NCI-H2196 (cell line): ENCODE measurements at regions not wholly inside any gene's neighbourhood (a gene's known extent, or its start where the extent isn't known, plus 50 kb on each side); places are given as distances from the start of the nearest gene placed in this dataset.
"Not testable (repeated sequence)": the region's sequence is repeated elsewhere in the genome, so short reads cannot be mapped to it uniquely, and the experiment has no call there.

Experiments
- DNase-seq: peaks from one replicate; lab custom pipeline; 2025; ENCODE audit not compliant: unreplicated experiment; lab: John Stamatoyannopoulos, UW

DNA sequence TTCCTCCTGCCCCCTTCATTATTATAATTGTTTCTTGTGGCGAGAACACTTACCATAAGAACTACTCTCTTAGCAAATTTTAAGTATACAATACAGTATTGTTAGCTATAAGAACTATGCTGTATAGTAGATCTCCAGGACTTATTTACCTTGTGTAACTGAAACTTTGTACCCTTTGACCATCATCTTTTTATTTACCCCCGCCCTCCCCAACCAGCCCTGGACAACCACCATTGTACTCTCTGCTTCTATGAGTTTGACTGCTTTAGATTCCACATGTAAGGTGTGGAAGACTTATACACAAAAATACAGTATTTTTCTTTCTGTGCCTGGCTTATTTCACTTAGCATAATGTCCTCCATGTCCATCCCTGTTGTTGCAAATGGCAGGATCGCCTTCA lies 161.1 kb downstream of the PHF8 start:
- DNase-seq = no peak

GRCh38 chrX:53882331-53882730 lies 161.9 kb downstream of the PHF8 start:
- no peak for DNase-seq

- DNase-seq = not testable (repeated sequence)
These were observed 163.5 kb downstream of the PHF8 start for GRCh38 chrX:53880786-53881185.

DNA sequence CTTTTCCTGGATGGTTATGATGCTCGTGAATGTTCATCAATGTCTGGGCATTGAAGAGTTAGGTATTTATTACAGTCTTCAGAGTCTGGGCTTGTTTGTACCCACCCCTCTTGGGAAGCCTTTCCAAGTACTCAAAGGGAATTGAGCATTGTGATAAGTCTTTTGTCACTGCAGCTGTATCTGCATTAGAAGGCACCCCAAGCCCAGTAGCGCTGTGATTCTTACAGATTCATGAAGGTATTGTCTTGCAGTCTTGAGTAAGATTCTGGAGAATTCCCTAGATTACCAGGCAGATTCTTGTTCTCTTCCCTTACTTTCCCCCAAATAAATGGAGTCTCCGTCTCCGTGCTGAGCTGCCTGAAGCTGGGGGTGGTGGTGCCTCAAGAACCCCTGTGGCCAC lies 173.4 kb upstream of the HUWE1 start:
- no peak for DNase-seq

- peak; percentile 30 for DNase-seq
These were observed 145.4 kb upstream of the HUWE1 start for GRCh38 chrX:53831662-53832635.

DNA sequence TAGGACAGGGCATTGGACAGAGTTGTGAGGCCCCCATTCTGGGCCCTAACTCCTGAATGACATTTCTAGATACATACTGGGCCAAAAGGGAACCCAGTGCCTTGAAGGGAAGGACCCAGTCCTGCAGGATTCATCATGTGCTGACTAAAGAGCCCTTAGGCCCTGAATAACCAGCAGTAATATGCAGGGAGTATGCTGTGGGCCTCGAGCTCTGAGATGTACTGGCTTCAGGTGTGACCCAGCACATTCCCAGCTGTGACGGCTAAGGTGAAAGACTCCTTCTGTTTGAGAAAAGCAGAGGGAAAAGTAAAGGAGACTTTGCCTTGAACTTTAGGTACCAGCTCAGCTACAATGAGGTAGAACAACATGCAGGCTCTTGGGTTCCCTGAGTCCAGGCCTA lies 138.2 kb upstream of the HUWE1 start:
- no peak for DNase-seq

DNA sequence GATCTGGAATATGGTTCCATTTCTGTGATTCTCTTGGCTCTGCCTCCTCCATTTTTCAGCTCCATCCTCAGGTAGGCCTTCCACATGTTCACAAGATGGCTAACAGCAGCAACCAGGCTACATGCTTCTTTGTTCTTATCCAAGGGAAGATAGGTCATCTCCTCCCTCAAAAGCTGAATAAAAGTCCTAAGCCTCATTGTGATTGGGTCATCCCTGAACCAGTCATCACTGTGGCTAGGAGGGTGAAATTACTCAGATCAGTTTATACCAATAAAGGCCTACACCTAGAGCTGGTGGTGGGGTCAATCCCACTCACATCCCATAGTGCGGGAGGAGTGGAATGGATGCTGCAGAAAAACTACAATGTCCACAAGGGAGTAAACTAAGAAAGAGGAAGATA lies 131.6 kb upstream of the HUWE1 start:
- DNase-seq = not testable (repeated sequence)

DNA sequence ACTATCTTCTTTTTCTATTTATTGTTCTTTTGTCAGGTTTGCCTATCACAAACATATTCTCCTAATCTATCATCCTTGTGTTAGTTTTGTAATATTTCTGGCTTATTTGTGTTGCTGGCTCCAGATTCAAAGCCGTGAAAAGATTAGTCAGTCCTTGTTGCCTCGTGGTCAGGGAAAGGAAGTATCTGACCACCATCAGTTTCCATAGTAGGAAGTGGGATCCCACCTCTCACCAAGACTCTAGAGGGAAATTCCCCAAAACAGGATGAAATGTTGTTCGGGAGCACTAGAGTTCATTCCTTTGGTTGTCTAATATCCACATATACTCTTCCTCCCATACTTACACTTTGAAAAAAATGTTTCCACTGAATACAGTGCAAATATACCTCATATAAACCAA lies 131.0 kb upstream of the HUWE1 start:
- DNase-seq = no peak

DNA sequence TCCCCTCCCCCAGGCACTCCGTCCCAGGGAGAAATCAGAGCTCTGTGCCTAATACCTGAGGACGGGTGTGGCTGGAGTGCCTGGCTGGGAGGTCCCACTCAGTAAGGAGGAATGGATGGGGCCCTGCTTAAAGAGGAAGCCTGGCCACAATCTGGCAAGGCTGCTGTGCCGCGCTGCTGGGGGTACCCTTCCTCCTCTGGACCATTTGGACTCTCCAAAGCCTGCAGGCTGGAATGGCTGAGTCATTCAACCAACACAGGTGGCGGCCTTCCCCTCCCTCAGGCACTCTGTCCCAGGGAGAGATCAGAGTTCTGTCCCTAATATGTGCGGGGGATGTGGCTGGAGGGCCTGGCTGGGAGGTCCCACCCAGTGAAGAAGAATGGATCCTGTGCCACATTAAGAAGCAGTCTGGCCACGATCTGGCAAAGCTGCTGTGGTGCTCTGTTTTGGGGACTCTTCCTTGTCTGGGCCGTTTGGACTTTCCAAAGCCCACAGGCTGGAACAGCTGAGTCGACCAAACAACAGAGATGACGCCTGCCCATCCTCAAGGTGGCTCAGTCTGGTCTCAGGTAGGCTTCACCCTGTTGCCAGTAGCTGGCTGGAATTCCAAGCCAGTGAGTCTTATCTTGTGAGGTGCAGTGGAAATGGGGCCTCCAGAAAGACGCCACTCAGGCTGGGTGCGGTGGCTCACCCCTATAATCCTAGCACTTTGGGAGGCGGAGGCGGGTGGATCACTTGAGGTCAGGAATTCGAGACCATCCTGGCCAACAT lies 127.3 kb upstream of the HUWE1 start:
- DNase-seq = no peak

GRCh38 chrX:53798281-53798680 lies 111.8 kb upstream of the HUWE1 start:
- DNase-seq = no peak

DNA sequence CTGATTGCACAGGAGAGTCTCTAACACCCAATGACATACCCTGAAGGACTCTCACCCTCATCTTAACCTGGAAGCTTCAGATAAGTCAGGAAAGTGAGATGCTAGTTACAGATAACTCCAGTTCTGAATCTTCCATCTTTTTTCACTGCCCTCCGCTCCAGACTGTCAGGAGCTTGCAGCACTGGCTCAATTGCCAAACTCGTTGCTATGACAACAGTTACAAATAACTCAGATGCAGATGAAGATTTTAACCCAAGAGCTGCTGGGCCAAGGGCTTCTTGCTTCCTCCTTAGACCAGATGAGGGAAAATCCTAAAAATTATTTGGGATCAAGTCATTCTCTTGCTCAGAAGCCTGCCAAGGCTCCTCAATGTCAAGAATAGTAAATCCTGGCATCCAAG lies 109.1 kb upstream of the HUWE1 start:
- no peak for DNase-seq

DNA sequence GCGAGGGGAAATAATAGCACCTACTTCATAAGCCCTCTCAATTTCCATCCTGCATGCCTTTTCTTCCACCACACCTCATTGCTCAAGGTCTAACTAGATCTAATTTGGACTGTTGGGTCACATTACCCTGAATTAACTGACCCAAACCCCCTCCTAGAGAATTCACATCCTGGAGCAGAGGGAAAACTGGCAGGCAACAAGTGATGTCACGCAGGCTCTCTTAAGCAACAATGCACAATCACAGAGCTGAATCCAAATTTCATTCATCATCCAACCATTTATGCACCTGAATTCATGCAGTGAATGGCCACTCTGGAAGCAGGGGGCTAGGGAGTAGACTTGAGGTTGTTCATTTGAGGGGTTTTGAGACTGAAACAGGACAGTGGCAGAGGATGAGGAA lies 107.7 kb upstream of the HUWE1 start:
- DNase-seq = no peak

GRCh38 chrX:53768865-53769264 lies 82.3 kb upstream of the HUWE1 start:
- DNase-seq = no peak

DNA sequence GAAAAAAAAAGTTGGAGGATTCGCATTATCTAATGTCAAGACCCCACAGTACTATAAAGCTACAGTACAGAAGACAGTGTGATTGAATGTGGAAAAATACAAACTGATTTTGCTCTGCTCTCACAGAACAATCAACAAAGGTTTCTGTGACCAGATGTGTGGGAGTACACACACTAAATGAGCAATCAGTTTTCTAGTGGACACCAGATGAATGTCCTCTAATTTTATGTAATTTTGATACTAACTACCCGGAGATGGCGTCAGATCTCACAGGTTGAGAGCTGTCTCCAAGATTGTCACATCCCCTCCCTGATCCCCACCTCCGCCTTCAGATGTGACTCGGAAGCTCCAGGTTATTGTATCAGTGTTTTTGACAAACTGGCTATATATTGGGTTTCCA lies 81.9 kb upstream of the HUWE1 start:
- no peak for DNase-seq

GRCh38 chrX:53767544-53767943 lies 81.0 kb upstream of the HUWE1 start:
- DNase-seq = no peak

- not testable (repeated sequence) for DNase-seq
These were observed 70.7 kb upstream of the HUWE1 start for GRCh38 chrX:53757181-53757580.

DNA sequence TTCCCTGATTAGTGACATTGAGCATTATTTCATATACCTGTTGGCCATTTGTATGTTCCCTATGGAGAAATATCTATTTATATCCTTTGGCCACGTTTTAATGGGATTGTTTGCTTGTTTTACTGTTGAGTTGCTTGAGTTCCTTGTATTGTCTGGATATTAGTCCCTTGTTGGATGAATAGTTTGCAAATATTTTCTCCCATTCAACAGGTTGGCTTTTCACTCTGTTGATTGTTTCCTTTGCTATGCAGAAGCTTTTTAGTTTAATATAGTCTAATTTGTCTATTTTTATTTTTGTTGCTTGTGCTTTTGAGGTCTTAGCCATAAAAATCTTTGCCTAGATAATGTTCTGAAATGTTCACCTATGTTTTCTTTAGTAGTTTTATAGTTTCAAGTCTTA lies 60.2 kb upstream of the HUWE1 start:
- DNase-seq = no peak

GRCh38 chrX:53743244-53743643 lies 56.7 kb upstream of the HUWE1 start:
- DNase-seq = peak; percentile 2

DNA sequence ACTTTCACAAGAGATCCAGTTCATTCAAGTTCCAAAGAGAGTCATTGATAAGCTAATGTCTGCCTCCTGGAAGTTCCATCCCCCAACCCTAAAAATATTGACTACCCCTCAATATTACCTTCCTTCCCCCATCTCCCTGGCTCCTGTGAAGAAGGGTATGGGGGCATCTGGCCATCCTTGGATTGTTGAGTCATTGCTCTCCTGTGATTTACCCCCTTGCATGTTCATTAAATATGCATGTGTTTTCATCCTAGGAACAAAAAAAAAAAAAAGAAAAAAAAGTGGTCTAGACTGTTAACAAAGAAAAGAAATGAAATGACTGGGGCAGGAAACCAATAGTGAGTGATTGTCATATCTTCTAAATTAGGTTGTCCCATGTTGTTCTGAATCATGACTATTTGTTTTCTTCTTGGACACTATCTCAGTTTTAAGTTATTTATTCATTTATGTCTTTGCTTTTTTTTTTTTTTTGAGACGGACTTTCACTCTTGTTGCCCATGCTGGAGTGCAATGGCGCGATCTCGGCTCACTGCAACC lies 51.9 kb upstream of the HUWE1 start:
- no peak for DNase-seq
